Activated naive CD4-positive, alpha-beta T cell treated with anti-CD3 and anti-CD28 coated beads, Interleukin-2, amount 10 ng/mL, durations not matched to agents 7 days and 5 days (primary cell): ENCODE measurements at regions not wholly inside any gene's neighbourhood (a gene's known extent, or its start where the extent isn't known, plus 50 kb on each side); places are given as distances from the start of the nearest gene placed in this dataset.
"Not testable (repeated sequence)": the region's sequence is repeated elsewhere in the genome, so short reads cannot be mapped to it uniquely, and the experiment has no call there.

Source experiments
- CTCF ChIA-PET: fragments of 350-600 bp; sonication (Branson Sonifier 250); formaldehyde crosslinking; loops from one replicate; lab custom pipeline; 2021; ENCODE audit warnings: antibody characterized with exemption; lab: Charles Lee
- DNase-seq: peaks from one replicate; pipeline ENCODE4 v3.0.0-alpha.2; 2020
- H3K27ac Mint-ChIP-seq: one replicate; pipeline ENCODE4 v1.8.0; 2021; ENCODE audit warnings: mild to moderate bottlenecking, moderate library complexity, mixed read lengths
- H3K27me3 Mint-ChIP-seq: one replicate; pipeline ENCODE4 v1.8.0; 2021; ENCODE audit warnings: mild to moderate bottlenecking, mixed read lengths
- H3K36me3 Mint-ChIP-seq: one replicate; pipeline ENCODE4 v1.8.0; 2021; ENCODE audit warnings: mixed read lengths
- H3K4me1 Mint-ChIP-seq: one replicate; pipeline ENCODE4 v1.8.0; 2021; ENCODE audit warnings: mixed read lengths
- H3K4me3 Mint-ChIP-seq: one replicate; pipeline ENCODE4 v1.8.0; 2021; ENCODE audit warnings: mild to moderate bottlenecking, moderate library complexity, mixed read lengths
- H3K9me3 Mint-ChIP-seq: one replicate; pipeline ENCODE4 v1.8.0; 2021; ENCODE audit warnings: mixed read lengths

- no peak overlapping the region for H3K27ac Mint-ChIP-seq
- no peaks in the 10 kb centered on the region for H3K4me1 Mint-ChIP-seq
- DNase-seq = no peak
- H3K36me3 Mint-ChIP-seq = no peaks in the 10 kb centered on the region
- H3K4me3 Mint-ChIP-seq = no peak overlapping the region
- CTCF ChIA-PET = interaction anchor here (0.6 kb wide), 1 partner anchor 1751 kb away, joined by 3 read pairs; no protein-coding TSS in a partner anchor
- no peaks in the 10 kb centered on the region for H3K27me3 Mint-ChIP-seq
- H3K9me3 Mint-ChIP-seq = peaks cover 7% of the 10 kb centered on the region
These were observed 1196.5 kb downstream of the GALC start for GRCh38 chr14:86796221-86797074.

DNA sequence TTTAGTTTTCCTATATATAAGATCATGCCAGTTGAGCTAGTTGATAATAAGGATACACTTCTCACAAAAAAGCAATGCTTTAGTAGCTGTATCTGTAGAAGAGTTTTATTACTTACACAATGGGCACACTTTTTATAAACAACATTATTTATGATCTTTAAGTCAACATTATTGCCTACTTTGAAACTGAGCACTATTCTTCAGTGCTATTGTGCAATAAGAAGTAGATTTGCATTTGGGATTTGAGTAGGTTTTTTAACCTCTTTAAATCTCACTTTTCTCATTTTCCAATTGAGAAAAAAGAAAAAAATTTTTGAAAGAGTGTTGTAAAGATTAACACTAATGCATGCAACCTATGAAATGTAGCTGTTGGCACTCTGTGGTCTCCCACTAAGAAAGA is 1198.3 kb downstream of the GALC start:
- DNase-seq = no peak
- Mint-ChIP-seq H3K9me3 (peaks cover 14% of the 10 kb centered on the region), H3K27ac (no peak overlapping the region), H3K4me1 (no peaks in the 10 kb centered on the region), H3K4me3 (no peak overlapping the region), H3K27me3 (no peaks in the 10 kb centered on the region), H3K36me3 (no peaks in the 10 kb centered on the region)
- CTCF ChIA-PET = no interaction called here

GRCh38 chr14:86790408-86791364 is 1202.3 kb downstream of the GALC start:
- no peaks in the 10 kb centered on the region for H3K4me1 Mint-ChIP-seq
- H3K4me3 Mint-ChIP-seq = no peak overlapping the region
- H3K9me3 Mint-ChIP-seq = peaks cover 14% of the 10 kb centered on the region
- no peak for DNase-seq
- CTCF ChIA-PET = no interaction called here
- H3K27me3 Mint-ChIP-seq = no peaks in the 10 kb centered on the region
- H3K36me3 Mint-ChIP-seq = no peaks in the 10 kb centered on the region
- H3K27ac Mint-ChIP-seq = no peak overlapping the region

DNA sequence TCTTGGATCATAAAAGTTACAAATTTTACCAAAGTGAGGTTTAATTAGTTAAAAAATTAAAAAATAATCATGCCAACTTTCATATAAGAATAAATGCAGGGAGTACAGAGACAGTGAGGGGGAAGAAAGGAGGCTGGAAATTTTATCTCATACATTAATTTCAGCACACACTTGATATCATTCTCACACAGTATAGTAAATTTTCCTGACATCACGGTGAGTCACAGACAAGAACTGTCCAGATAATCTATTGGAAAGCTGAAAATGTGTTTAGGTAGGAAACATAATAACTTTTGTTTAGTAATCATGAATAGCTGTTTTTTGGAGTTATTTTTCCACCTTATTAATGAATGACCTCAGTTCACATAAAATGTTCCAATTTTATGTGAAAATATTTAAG is 1204.8 kb downstream of the GALC start:
- Mint-ChIP-seq H3K27me3 (no peaks in the 10 kb centered on the region), H3K36me3 (no peaks in the 10 kb centered on the region), H3K4me1 (no peaks in the 10 kb centered on the region), H3K4me3 (no peak overlapping the region), H3K27ac (no peak overlapping the region), H3K9me3 (peaks cover 12% of the 10 kb centered on the region)
- DNase-seq = no peak
- CTCF ChIA-PET = no interaction called here

GRCh38 chr14:86787717-86788116 is 1205.3 kb downstream of the GALC start:
- DNase-seq = no peak
- CTCF ChIA-PET = no interaction called here
- no peak overlapping the region for H3K27ac Mint-ChIP-seq
- H3K4me3 Mint-ChIP-seq = no peak overlapping the region
- no peaks in the 10 kb centered on the region for H3K4me1 Mint-ChIP-seq
- no peaks in the 10 kb centered on the region for H3K36me3 Mint-ChIP-seq
- H3K27me3 Mint-ChIP-seq = no peaks in the 10 kb centered on the region
- peaks cover 9% of the 10 kb centered on the region for H3K9me3 Mint-ChIP-seq

GRCh38 chr14:86782092-86782580 is 1210.8 kb downstream of the GALC start:
- H3K36me3 Mint-ChIP-seq = no peaks in the 10 kb centered on the region
- no peaks in the 10 kb centered on the region for H3K4me1 Mint-ChIP-seq

GRCh38 chr14:86780876-86781510 is 1212.0 kb downstream of the GALC start:
- H3K4me1 Mint-ChIP-seq = no peaks in the 10 kb centered on the region
- CTCF ChIA-PET = no interaction called here
- DNase-seq = no peak

More at GRCh38 chr14:86782092-86782580, 1210.8 kb downstream of the GALC start:
- Mint-ChIP-seq H3K4me3 (no peak overlapping the region), H3K9me3 (peaks cover 9% of the 10 kb centered on the region), H3K27me3 (no peaks in the 10 kb centered on the region), H3K27ac (no peak overlapping the region)
- CTCF ChIA-PET = no interaction called here
- no peak for DNase-seq

GRCh38 chr14:86780461-86780860 is 1212.5 kb downstream of the GALC start:
- Mint-ChIP-seq H3K27me3 (no peaks in the 10 kb centered on the region), H3K4me1 (no peaks in the 10 kb centered on the region), H3K4me3 (no peak overlapping the region), H3K9me3 (peaks cover 15% of the 10 kb centered on the region), H3K27ac (no peak overlapping the region), H3K36me3 (no peaks in the 10 kb centered on the region)
- DNase-seq = no peak
- CTCF ChIA-PET = no interaction called here

More at GRCh38 chr14:86780876-86781510, 1212.0 kb downstream of the GALC start:
- Mint-ChIP-seq H3K9me3 (peaks cover 12% of the 10 kb centered on the region), H3K27ac (no peak overlapping the region), H3K4me3 (no peak overlapping the region), H3K27me3 (no peaks in the 10 kb centered on the region), H3K36me3 (no peaks in the 10 kb centered on the region)

DNA sequence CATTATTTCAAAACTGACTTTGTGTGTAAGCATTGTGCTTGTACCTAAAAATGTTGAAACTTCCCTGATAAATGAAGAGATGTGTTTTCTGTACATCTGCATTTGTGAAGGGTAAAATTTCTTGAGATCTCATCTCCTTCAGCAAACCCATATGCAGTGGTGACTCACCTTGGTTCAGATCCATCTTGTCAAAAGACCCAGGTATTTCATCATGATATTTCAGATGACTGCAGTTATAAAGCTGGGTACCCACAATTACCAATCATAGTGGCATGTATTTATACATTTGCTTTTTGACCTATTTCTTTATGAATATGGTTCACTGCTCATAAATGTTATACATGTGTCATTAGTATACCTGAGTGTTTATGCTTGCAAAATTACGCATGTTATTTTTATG is 1213.6 kb downstream of the GALC start:
- Mint-ChIP-seq H3K9me3 (peaks cover 17% of the 10 kb centered on the region), H3K27ac (no peak overlapping the region), H3K4me1 (no peaks in the 10 kb centered on the region), H3K36me3 (no peaks in the 10 kb centered on the region), H3K4me3 (no peak overlapping the region), H3K27me3 (no peaks in the 10 kb centered on the region)
- CTCF ChIA-PET = no interaction called here
- no peak for DNase-seq

- Mint-ChIP-seq H3K27me3 (no peaks in the 10 kb centered on the region), H3K4me3 (no peak overlapping the region), H3K36me3 (no peaks in the 10 kb centered on the region), H3K4me1 (no peaks in the 10 kb centered on the region), H3K9me3 (peaks cover 25% of the 10 kb centered on the region), H3K27ac (no peak overlapping the region)
- no peak for DNase-seq
- CTCF ChIA-PET = no interaction called here
These were observed 1214.9 kb downstream of the GALC start for GRCh38 chr14:86777963-86778602.

DNA sequence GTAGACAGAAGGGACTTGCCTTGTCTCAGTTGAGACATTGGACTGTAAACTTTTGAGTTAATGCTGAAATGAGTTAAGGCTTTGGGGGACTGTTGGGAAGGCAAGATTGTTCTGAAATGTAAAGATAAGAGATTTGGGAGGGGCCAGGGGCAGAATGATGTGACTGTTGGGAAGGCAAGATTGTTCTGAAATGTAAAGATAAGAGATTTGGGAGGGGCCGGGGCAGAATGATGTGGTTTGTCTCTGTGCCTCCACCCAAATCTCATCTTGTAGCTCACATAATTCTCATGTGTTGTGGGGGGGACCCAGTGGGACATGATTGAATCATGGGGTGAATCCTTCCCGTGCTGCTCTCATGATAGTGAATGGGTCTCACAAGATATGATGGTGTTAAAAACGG is 1217.1 kb downstream of the GALC start:
- H3K4me3 Mint-ChIP-seq, H3K27me3 Mint-ChIP-seq, H3K4me1 Mint-ChIP-seq, H3K27ac Mint-ChIP-seq, H3K36me3 Mint-ChIP-seq, CTCF ChIA-PET, DNase-seq: not testable (repeated sequence)
- H3K9me3 Mint-ChIP-seq = peaks cover 30% of the 10 kb centered on the region

DNA sequence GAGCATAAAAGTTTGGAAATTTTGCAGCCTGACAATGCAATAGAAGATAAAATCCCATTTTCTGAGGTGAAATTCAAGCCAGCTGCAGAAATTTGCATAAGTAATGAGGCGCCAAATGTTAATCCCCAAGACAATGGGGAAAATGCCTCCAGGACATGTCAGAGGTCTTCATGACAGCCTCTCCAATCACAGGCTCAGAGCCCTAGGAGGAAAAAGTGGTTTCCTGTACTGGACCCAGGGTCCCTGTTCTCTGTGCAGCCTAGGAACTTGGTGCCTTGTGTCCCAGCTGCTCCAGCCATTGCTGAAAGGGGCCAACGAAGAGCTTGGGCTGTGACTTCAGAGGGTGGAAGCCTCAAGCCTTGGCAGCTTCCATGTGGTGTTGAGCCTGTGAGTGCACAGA is 1218.1 kb downstream of the GALC start:
- Mint-ChIP-seq H3K4me3 (no peak overlapping the region), H3K27me3 (no peaks in the 10 kb centered on the region), H3K36me3 (no peaks in the 10 kb centered on the region), H3K9me3 (peaks cover 27% of the 10 kb centered on the region), H3K27ac (no peak overlapping the region), H3K4me1 (no peaks in the 10 kb centered on the region)
- no peak for DNase-seq
- CTCF ChIA-PET = no interaction called here

GRCh38 chr14:86772075-86772474 is 1220.9 kb downstream of the GALC start:
- CTCF ChIA-PET = no interaction called here
- Mint-ChIP-seq H3K27ac (no peak overlapping the region), H3K4me1 (no peaks in the 10 kb centered on the region), H3K4me3 (no peak overlapping the region), H3K36me3 (no peaks in the 10 kb centered on the region), H3K9me3 (peaks cover 21% of the 10 kb centered on the region), H3K27me3 (no peaks in the 10 kb centered on the region)
- no peak for DNase-seq

DNA sequence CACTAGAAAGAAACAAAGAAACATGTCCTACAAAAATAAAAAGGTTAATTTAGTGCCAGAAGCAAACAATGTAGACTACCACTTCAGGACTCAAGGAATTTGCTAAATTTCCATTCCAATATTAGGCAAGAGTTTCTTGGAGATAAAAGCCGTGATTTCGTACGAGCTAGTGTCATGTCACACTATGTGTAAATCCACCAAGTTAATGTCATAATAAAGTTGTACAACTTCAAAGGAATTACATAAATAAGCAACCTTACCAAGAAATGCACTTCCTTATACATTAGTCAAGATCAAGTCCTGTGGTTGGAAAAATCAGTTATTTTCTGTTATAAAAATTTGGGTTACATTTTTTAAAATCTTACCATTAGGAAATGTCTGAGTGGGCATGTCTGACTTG is 1222.8 kb downstream of the GALC start:
- Mint-ChIP-seq H3K4me1 (no peaks in the 10 kb centered on the region), H3K4me3 (no peak overlapping the region), H3K27me3 (no peaks in the 10 kb centered on the region), H3K36me3 (no peaks in the 10 kb centered on the region), H3K9me3 (peaks cover 18% of the 10 kb centered on the region), H3K27ac (no peak overlapping the region)
- no peak for DNase-seq
- CTCF ChIA-PET = no interaction called here
